ENCODE measurements at regions not wholly inside any gene's neighbourhood (a gene's known extent, or its start where the extent isn't known, plus 50 kb on each side); places are given as distances from the start of the nearest gene placed in this dataset.
"Not testable (repeated sequence)": the region's sequence is repeated elsewhere in the genome, so short reads cannot be mapped to it uniquely, and the experiment has no call there.

DNA sequence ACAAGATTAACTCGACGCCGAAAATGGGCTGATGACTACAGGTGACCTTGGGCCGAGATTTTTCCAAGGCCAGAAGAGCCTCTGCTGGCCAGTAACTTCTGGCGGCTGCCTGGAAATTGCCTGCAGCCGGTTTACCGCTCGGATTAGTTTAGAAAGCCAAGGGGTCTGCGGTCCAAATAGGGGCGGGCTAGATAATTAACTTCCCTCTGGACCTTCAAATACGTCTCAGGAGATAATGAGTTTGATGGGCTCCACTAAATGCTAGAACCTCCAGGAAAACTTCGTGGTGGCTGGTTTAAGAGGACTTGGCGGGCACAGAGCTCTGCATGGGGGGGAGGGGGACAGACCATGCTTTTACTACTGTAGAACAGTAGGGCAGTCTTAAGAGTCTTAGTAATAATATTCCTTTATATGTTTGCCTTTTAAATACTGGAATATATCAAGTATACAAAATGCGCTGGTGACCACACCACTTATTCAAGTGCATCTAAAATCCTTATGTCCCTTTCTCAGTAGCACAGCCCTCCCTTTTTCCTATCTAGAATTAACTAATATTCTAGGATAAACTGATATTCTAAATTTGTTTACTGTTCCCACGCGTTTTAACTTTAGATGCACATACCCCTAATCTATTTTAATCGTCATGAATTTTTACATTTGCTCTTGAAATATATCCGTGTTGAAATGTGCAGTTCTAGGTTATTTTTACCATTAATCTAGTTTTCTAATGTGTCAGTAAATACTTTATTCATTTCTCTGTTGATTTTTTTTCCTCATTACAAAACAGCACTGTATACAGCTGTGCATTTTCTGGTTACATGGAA is 107.5 kb upstream of the PRSS16 start:
- Histone ChIP-seq H3K36me3 (ENCODE audit: control insufficient read depth in 2 of 3, insufficient read depth in 3 of 3, low read length in 3 of 3) (no peaks in the 10 kb centered on the region), H3K27me3 (ENCODE audit: control insufficient read depth, insufficient read depth, low read length) (no peaks in the 10 kb centered on the region), H3K27ac (ENCODE audit: low read depth in 2 of 2, low read length in 2 of 2) (no peak overlapping the region), H3K9me3 (ENCODE audit: control insufficient read depth in 2 of 3, insufficient read depth in 1 of 3, low read length in 3 of 3) (no peaks in the 10 kb centered on the region), H3K9ac (ENCODE audit: low read length in 3 of 3) (peak overlapping the region in 1 of 3 donors; percentile 64), H3K4me3 (ENCODE audit: low read length in 3 of 3) (peak overlapping the region; percentile 21 to 75 (median 66)), H3K4me1 (ENCODE audit: control insufficient read depth in 2 of 3, insufficient read depth in 2 of 3, low read depth in 1 of 3, low read length in 3 of 3) (no peaks in the 10 kb centered on the region)
- intact Hi-C loops (cut with DNase I): no loop called here
- no peak for TF ChIP-seq CTCF (IDR thresholded peaks at IDR 0.05; ENCODE audit: borderline replicate concordance, extremely low read depth, insufficient read depth)
- FAIRE-seq (no peak), DNase-seq (peak in 4 of 5 donors; percentile 59 to 85 (median 67))

DNA sequence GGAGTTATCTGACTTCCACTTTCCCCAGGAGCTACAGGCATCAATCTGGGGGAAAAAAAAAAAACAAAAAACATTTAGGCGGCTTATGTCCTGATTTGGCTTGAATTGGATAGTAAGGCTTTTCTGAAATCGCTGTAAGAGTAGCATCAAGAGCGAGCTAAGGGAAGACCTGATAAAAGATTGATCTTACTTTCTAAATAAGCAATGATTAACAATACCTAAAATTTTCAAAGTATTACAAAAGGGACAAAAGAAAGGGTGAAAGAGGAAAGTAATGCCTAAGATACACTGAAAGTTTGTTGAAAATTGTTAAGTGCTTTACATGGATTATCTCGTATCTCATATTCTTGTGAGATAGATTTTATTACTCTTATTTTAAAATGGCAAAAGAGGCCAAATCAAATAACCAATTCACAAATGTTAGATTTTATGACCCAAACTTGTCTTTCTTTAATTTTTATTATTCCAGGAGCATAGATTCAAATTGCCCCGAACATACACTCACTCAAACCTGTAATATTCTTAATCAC is 106.4 kb upstream of the PRSS16 start:
- no peak overlapping the region for H3K9ac ChIP-seq (ENCODE audit: low read length in 3 of 3)
- FAIRE-seq (no peak), DNase-seq (peak in 2 of 5 donors; percentile 14 to 38)
- no peak overlapping the region for H3K27ac ChIP-seq (ENCODE audit: low read depth in 2 of 2, low read length in 2 of 2)
- H3K9me3 ChIP-seq (ENCODE audit: control insufficient read depth in 2 of 3, insufficient read depth in 1 of 3, low read length in 3 of 3): no peaks in the 10 kb centered on the region
- intact Hi-C loops (cut with DNase I): no loop called here
- peaks cover 0 to 6% (median 0%) of the 10 kb centered on the region in 3 donors for H3K4me1 ChIP-seq (ENCODE audit: control insufficient read depth in 2 of 3, insufficient read depth in 2 of 3, low read depth in 1 of 3, low read length in 3 of 3)
- no peaks in the 10 kb centered on the region for H3K27me3 ChIP-seq (ENCODE audit: control insufficient read depth, insufficient read depth, low read length)
- no peak overlapping the region for H3K4me3 ChIP-seq (ENCODE audit: low read length in 3 of 3)
- H3K36me3 ChIP-seq (ENCODE audit: control insufficient read depth in 2 of 3, insufficient read depth in 3 of 3, low read length in 3 of 3): no peaks in the 10 kb centered on the region
- TF ChIP-seq CTCF (IDR thresholded peaks at IDR 0.05; ENCODE audit: borderline replicate concordance, extremely low read depth, insufficient read depth): no peak

GRCh38 chr6:27141529-27142015 is 105.9 kb upstream of the PRSS16 start:
- intact Hi-C loops (cut with DNase I): no loop called here
- H3K4me1 ChIP-seq (ENCODE audit: control insufficient read depth in 2 of 3, insufficient read depth in 2 of 3, low read depth in 1 of 3, low read length in 3 of 3): peaks cover 0 to 6% (median 0%) of the 10 kb centered on the region in 3 donors
- no peaks in the 10 kb centered on the region for H3K27me3 ChIP-seq (ENCODE audit: control insufficient read depth, insufficient read depth, low read length)
- DNase-seq (no peak), FAIRE-seq (no peak)
- H3K27ac ChIP-seq (ENCODE audit: low read depth in 2 of 2, low read length in 2 of 2): no peak overlapping the region
- TF ChIP-seq CTCF (IDR thresholded peaks at IDR 0.05; ENCODE audit: borderline replicate concordance, extremely low read depth, insufficient read depth): no peak
- no peaks in the 10 kb centered on the region for H3K36me3 ChIP-seq (ENCODE audit: control insufficient read depth in 2 of 3, insufficient read depth in 3 of 3, low read length in 3 of 3)
- H3K9me3 ChIP-seq (ENCODE audit: control insufficient read depth in 2 of 3, insufficient read depth in 1 of 3, low read length in 3 of 3): no peaks in the 10 kb centered on the region
- H3K4me3 ChIP-seq (ENCODE audit: low read length in 3 of 3): no peak overlapping the region
- no peak overlapping the region for H3K9ac ChIP-seq (ENCODE audit: low read length in 3 of 3)

DNA sequence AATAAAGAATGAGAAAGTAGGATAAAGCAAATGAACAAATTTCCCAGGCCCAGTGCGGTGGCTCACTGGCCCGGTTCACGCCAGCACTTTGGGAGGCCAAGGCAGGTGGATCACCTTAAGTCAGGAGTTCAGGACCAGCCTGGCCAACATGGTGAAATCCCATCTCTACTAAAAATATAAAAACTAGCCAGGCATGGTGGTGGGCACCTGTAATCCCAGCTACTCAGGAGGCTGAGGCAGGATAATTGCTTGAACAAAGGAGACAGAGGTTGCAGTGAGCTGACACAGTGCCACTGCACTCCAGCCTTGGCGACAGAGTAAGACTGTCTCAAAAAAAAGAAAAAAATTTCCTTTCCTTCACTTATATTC is 104.5 kb upstream of the PRSS16 start:
- FAIRE-seq; intact Hi-C loops (cut with DNase I); H3K9me3 ChIP-seq (ENCODE audit: control insufficient read depth in 2 of 3, insufficient read depth in 1 of 3, low read length in 3 of 3); H3K27me3 ChIP-seq (ENCODE audit: control insufficient read depth, insufficient read depth, low read length); H3K9ac ChIP-seq (ENCODE audit: low read length in 3 of 3); H3K36me3 ChIP-seq (ENCODE audit: control insufficient read depth in 2 of 3, insufficient read depth in 3 of 3, low read length in 3 of 3); DNase-seq; H3K27ac ChIP-seq (ENCODE audit: low read depth in 2 of 2, low read length in 2 of 2); H3K4me1 ChIP-seq (ENCODE audit: control insufficient read depth in 2 of 3, insufficient read depth in 2 of 3, low read depth in 1 of 3, low read length in 3 of 3); H3K4me3 ChIP-seq (ENCODE audit: low read length in 3 of 3): not testable (repeated sequence)
